22Rv1 (cell line): ENCODE measurements at regions not wholly inside any gene's neighbourhood (a gene's known extent, or its start where the extent isn't known, plus 50 kb on each side); places are given as distances from the start of the nearest gene placed in this dataset.
"Not testable (repeated sequence)": the region's sequence is repeated elsewhere in the genome, so short reads cannot be mapped to it uniquely, and the experiment has no call there.

ENCODE experiments used
- H3K27ac ChIP-seq: fragments of 450-650 bp; 2 replicates; pipeline ENCODE4 v1.5.1; 2017
- CTCF ChIP-seq: fragments of 450-650 bp; IDR thresholded peaks from 2 replicates; pipeline ENCODE4 v1.5.1; 2017; ENCODE audit warnings: mild to moderate bottlenecking
- ZFX ChIP-seq: fragments of 450-650 bp; IDR thresholded peaks from 2 replicates; pipeline ENCODE4 v1.6.1; 2017; ENCODE audit warnings: antibody characterized with exemption, borderline replicate concordance

DNA sequence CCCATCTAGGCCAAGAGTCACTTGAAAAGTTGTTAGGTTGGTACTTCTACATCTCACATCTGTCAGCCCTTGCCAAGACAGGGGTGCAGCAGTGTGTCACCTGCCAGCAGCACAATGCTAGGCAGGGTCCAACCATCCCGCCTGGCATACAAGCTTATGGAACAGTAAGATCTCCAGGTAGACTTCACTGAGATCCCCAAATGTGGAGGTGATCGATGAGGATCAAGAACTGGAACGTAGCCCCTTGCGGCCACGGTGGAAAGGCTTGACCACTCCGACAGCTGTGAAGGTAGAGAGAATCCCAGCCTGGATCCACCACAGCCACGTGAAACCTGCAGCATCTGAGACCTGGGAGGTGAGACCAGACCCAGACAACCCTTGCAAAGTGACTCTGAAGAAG lies 696.0 kb upstream of the LMO3 start:
- TF ChIP-seq ZFX (no peak), CTCF (no peak)
- H3K27ac ChIP-seq = no peak overlapping the region

DNA sequence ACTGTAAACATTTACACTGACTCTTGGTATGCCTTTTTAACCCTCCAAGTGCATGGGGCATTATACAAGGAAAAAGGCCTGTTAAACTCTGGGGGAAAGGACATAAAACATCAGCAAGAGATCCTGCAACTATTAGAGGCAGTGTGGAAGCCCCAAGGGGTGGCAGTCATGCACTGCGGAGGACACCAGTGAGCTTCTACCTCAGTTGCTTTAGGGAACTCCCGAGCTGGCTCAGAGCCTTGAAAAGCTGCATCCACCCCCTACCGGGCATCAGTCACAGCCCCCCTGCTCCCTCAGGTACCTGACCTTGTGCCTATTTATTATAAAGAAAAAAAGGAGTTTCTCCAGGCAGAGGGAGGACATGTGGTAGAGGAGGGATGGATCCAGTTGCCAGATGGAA lies 695.6 kb upstream of the LMO3 start:
- H3K27ac ChIP-seq = no peak overlapping the region
- TF ChIP-seq CTCF (no peak), ZFX (no peak)

GRCh38 chr12:17296882-17297281 lies 690.9 kb upstream of the LMO3 start:
- no peak overlapping the region for H3K27ac ChIP-seq
- TF ChIP-seq ZFX (no peak), CTCF (no peak)

- no peak overlapping the region for H3K27ac ChIP-seq
- no peak for TF ChIP-seq CTCF
- TF ChIP-seq ZFX = no peak
Observed at GRCh38 chr12:17286874-17287273, 680.9 kb upstream of the LMO3 start.

DNA sequence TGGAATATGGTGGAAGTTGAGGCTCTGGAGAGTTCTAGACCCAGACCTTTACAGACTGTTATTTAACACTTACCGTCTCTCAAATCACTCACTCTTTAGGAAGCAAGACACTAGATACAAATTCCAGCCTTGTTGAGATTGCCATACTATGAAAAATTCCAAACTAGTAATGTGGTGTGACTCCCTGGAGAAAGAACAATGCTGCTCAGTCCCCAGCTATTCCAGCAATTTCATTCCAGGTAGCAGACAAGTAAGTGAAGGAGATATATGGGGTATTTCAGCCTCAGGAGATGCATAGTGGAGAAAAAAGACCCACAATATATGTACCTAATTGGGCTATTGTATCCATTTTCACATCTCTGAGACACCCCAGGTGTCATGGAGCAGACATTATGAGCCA lies 678.9 kb upstream of the LMO3 start:
- TF ChIP-seq ZFX (no peak), CTCF (no peak)
- no peak overlapping the region for H3K27ac ChIP-seq

DNA sequence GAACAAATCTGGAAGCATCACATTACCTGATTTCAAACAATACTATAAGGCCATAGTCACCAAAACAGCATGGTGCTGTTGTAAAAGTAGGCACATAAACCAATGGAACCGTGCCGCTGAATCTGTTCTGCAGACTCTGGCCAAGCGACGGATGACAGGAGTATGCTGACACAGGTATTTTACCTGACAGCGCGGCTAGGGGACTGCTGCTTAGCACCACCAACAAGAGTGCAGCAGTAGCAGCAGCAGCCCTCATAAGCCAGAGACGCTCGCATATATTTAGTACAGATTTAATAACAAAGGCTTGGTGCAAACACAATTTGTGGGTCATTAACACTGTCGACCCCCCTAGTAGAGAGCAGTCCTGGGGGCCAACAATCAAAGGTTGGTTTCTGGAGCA lies 677.6 kb upstream of the LMO3 start:
- no peak overlapping the region for H3K27ac ChIP-seq
- TF ChIP-seq ZFX (no peak), CTCF (no peak)

DNA sequence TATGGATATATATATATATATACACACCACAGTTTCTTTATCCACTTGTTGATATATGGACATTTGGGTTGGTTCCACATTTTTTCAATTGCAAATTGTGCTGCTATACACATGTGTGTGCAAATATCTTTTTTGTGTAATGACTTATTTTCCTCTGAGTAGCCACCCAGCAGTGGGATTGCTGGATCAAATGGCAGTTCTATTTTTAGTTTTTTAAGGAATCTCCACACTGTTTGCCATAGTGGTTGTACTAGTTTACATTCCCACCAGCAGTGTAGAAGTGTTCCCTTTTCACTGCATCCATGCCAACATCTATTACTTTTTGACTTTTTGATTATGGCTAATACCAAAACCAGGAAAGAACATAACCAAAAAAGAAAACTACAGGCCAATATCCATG lies 676.2 kb upstream of the LMO3 start:
- not testable (repeated sequence) for H3K27ac ChIP-seq

GRCh38 chr12:17278946-17279345 lies 673.0 kb upstream of the LMO3 start:
- H3K27ac ChIP-seq = no peak overlapping the region
- TF ChIP-seq ZFX = no peak
- TF ChIP-seq CTCF = peak; percentile 83
